CD14-positive monocyte (primary cell): ENCODE measurements at regions not wholly inside any gene's neighbourhood (a gene's known extent, or its start where the extent isn't known, plus 50 kb on each side); places are given as distances from the start of the nearest gene placed in this dataset.

Experiments used
- DNase-seq, 3 donors: peaks; one replicate each; pipeline ENCODE4 v3.0.0-alpha.2; 2011 to 2022
- H2AFZ ChIP-seq: 2 replicates; pipeline ENCODE4 v1.6.0; 2012; ENCODE audit warnings: mild to moderate bottlenecking, low read depth, low read length, inconsistent platforms; ENCODE audit not compliant: insufficient read depth, poor library complexity, severe bottlenecking
- H3K27ac ChIP-seq, 2 donors: 1 replicate in 1 of 2; 2 replicates in 1 of 2; pipeline ENCODE4 v1.5.1; 2012 to 2013; ENCODE audit warnings: low read length in 2 of 2, control low read depth in 1 of 2, inconsistent platforms in 1 of 2, low read depth in 1 of 2, mild to moderate bottlenecking in 1 of 2
- H3K27me3 ChIP-seq, 2 donors: one replicate each; pipeline versions ENCODE4 v1.6.0 to v1.6.1; 2011 to 2013; ENCODE audit warnings: low read length in 2 of 2; ENCODE audit not compliant: control insufficient read depth in 2 of 2, insufficient read depth in 2 of 2
- H3K36me3 ChIP-seq, 2 donors: replicated peaks in 1 of 2; 1 replicate in 1 of 2; 2 replicates in 1 of 2; pipeline versions ENCODE4 v1.5.1 to v1.6.1; 2012 to 2013; ENCODE audit warnings: low read length in 2 of 2, control low read depth in 1 of 2, inconsistent platforms in 1 of 2, mild to moderate bottlenecking in 1 of 2; ENCODE audit not compliant: insufficient read depth in 2 of 2, control insufficient read depth in 1 of 2
- H3K4me1 ChIP-seq, 2 donors: 1 replicate in 1 of 2; 2 replicates in 1 of 2; pipeline versions ENCODE4 v1.5.1 to v1.6.1; 2012 to 2013; ENCODE audit warnings: low read length in 2 of 2, control low read depth in 1 of 2, inconsistent platforms in 1 of 2, mild to moderate bottlenecking in 1 of 2, moderate library complexity in 1 of 2; ENCODE audit not compliant: insufficient read depth in 2 of 2, control insufficient read depth in 1 of 2
- H3K4me2 ChIP-seq: replicated peaks from 2 replicates; pipeline ENCODE3; 2012; ENCODE audit warnings: low read length, moderate library complexity, mild to moderate bottlenecking; ENCODE audit not compliant: poor library complexity, severe bottlenecking; ENCODE audit errors: extremely low read depth
- H3K4me3 ChIP-seq, 3 experiments: fragments of 200-600 bp in 1 of 3; sonication (generic) in 1 of 3; replicated peaks in 1 of 3; 1 replicate in 2 of 3; 2 replicates in 1 of 3; pipeline ENCODE4 v1.5.1; 2011 to 2013; ENCODE audit warnings: low read length in 3 of 3, mild to moderate bottlenecking in 3 of 3, control low read depth in 2 of 3, low read depth in 2 of 3, inconsistent platforms in 1 of 3, moderate library complexity in 1 of 3
- H3K79me2 ChIP-seq: 2 replicates; pipeline ENCODE4 v1.6.0; 2012; ENCODE audit warnings: mild to moderate bottlenecking, control low read depth, inconsistent platforms, low read length, moderate library complexity; ENCODE audit not compliant: insufficient read depth
- H3K9ac ChIP-seq: 2 replicates; pipeline ENCODE4 v1.6.0; 2017; ENCODE audit warnings: low read length, mild to moderate bottlenecking; ENCODE audit not compliant: insufficient read depth, poor library complexity, severe bottlenecking
- H3K9me3 ChIP-seq, 2 donors: replicated peaks in 1 of 2; 1 replicate in 1 of 2; 2 replicates in 1 of 2; pipeline versions ENCODE4 v1.5.1 to v1.6.1; 2012 to 2013; ENCODE audit warnings: low read length in 2 of 2, control low read depth in 1 of 2; ENCODE audit not compliant: control insufficient read depth in 1 of 2, insufficient read depth in 1 of 2
- H4K20me1 ChIP-seq: 2 replicates; pipeline ENCODE4 v1.6.0; 2012; ENCODE audit warnings: mild to moderate bottlenecking, low read length, control low read depth, moderate library complexity; ENCODE audit not compliant: insufficient read depth
- H3K27ac Mint-ChIP-seq, 7 donors: one replicate each; pipeline ENCODE4 v1.8.0; 2020; ENCODE audit warnings: mild to moderate bottlenecking in 7 of 7, mixed read lengths in 7 of 7, moderate library complexity in 6 of 7, inconsistent platforms in 2 of 7
- H3K27me3 Mint-ChIP-seq, 3 donors: one replicate each; pipeline ENCODE4 v1.8.0; 2021 to 2022; ENCODE audit warnings: low read depth in 3 of 3, mild to moderate bottlenecking in 3 of 3, mixed read lengths in 3 of 3, moderate library complexity in 3 of 3, inconsistent platforms in 1 of 3
- H3K36me3 Mint-ChIP-seq, 2 donors: one replicate each; pipeline ENCODE4 v1.8.0; 2020; ENCODE audit warnings: mixed read lengths in 2 of 2, inconsistent platforms in 1 of 2, mild to moderate bottlenecking in 1 of 2
- H3K4me1 Mint-ChIP-seq: one replicate; pipeline ENCODE4 v1.8.0; 2020; ENCODE audit warnings: mild to moderate bottlenecking, mixed read lengths
- H3K4me3 Mint-ChIP-seq, 2 donors: one replicate each; pipeline ENCODE4 v1.8.0; 2020; ENCODE audit warnings: mild to moderate bottlenecking in 2 of 2, mixed read lengths in 2 of 2, moderate library complexity in 1 of 2
- H3K9me3 Mint-ChIP-seq, 7 donors: one replicate each; pipeline ENCODE4 v1.8.0; 2020 to 2022; ENCODE audit warnings: mixed read lengths in 7 of 7, mild to moderate bottlenecking in 6 of 7, moderate library complexity in 6 of 7, inconsistent platforms in 2 of 7
- WGBS: methylation state at CpG from one replicate; pipeline ENCODE4 v1.1.5; 2013; ENCODE audit warnings: missing lambda C conversion rate; ENCODE audit not compliant: insufficient coverage; 5-methylcytosine and 5-hydroxymethylcytosine counted together
- intact Hi-C, 2 donors: fragments of 100-400 bp; cut with micrococcal nuclease; formaldehyde crosslinking; loops; one replicate each; pipeline versions ENCODE4 v1.15.0 to v1.15.1; 2023
- TF ChIP-seq, protein P1 (sequence below): fragments of 200-600 bp; IDR thresholded peaks from one replicate; pipeline ENCODE4 v1.8.0; 2022; ENCODE audit warnings: antibody characterized with exemption, mild to moderate bottlenecking

DNA sequence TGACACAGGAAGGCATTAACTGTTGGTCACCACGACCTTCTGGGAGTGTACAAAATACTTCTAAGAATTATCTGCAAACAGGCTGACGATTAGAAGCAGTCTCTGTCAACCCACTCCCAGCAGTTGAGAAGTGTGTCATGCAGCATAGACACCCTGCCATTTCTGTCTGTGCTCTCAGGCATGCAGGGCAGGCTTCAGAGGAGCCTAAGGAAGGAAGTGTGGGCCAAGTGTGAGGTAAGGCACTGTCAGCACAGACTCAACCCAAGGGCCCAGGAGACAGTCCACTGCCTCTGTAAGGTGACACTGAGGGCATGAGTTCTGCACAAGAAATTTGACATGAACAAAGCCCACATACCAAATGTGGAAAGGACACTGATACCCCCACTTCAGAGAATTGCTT lies 109.0 kb upstream of the VIPR2 start:
- H3K9me3 Mint-ChIP-seq = peaks cover 0 to 8% (median 2%) of the 10 kb centered on the region in 7 donors
- H2AFZ ChIP-seq = no peak overlapping the region
- no peak for DNase-seq
- H3K4me2 ChIP-seq = no peak overlapping the region
- no peaks in the 10 kb centered on the region for H3K27me3 ChIP-seq
- no peaks in the 10 kb centered on the region for H3K79me2 ChIP-seq
- H3K27ac ChIP-seq = no peak overlapping the region
- no peak overlapping the region for H3K4me3 ChIP-seq
- H3K36me3 ChIP-seq = no peaks in the 10 kb centered on the region
- no peaks in the 10 kb centered on the region for H3K9me3 ChIP-seq
- no peaks in the 10 kb centered on the region for H4K20me1 ChIP-seq
- no peak overlapping the region for H3K4me3 Mint-ChIP-seq
- peaks cover 0 to 3% (median 0%) of the 10 kb centered on the region in 3 donors for H3K27me3 Mint-ChIP-seq
- no peaks in the 10 kb centered on the region for H3K4me1 Mint-ChIP-seq
- TF ChIP-seq, protein P1, sequence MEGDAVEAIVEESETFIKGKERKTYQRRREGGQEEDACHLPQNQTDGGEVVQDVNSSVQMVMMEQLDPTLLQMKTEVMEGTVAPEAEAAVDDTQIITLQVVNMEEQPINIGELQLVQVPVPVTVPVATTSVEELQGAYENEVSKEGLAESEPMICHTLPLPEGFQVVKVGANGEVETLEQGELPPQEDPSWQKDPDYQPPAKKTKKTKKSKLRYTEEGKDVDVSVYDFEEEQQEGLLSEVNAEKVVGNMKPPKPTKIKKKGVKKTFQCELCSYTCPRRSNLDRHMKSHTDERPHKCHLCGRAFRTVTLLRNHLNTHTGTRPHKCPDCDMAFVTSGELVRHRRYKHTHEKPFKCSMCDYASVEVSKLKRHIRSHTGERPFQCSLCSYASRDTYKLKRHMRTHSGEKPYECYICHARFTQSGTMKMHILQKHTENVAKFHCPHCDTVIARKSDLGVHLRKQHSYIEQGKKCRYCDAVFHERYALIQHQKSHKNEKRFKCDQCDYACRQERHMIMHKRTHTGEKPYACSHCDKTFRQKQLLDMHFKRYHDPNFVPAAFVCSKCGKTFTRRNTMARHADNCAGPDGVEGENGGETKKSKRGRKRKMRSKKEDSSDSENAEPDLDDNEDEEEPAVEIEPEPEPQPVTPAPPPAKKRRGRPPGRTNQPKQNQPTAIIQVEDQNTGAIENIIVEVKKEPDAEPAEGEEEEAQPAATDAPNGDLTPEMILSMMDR = no peak
- no peaks in the 10 kb centered on the region for H3K36me3 Mint-ChIP-seq
- intact Hi-C loops = no loop called here
- no peak overlapping the region for H3K27ac Mint-ChIP-seq
- 100% methylated on average over 1 of the region's 2 CpGs for WGBS
- H3K9ac ChIP-seq = no peak overlapping the region
- no peaks in the 10 kb centered on the region for H3K4me1 ChIP-seq

DNA sequence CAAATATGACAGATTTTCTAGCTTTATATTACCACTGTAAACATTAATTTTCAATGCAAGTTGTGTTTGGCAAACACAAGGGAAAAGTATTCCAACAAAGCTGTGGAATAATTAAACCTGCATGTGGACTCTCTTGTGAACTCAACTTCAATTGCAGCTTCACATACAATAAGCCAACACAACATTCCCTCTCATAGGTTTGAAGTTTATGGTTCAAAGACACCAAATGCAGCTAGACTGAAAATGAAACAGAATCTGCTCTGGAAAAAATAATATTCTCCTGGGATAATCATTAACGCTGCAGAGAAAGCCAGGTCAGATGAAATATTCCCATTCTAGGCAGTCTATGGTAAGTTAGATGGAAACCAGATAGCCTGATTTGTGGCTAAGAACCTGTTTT lies 105.8 kb upstream of the VIPR2 start:
- Histone ChIP-seq H3K9ac (no peak overlapping the region), H3K4me1 (no peaks in the 10 kb centered on the region), H3K36me3 (no peaks in the 10 kb centered on the region), H4K20me1 (no peaks in the 10 kb centered on the region), H3K79me2 (no peaks in the 10 kb centered on the region), H3K9me3 (no peaks in the 10 kb centered on the region), H2AFZ (no peak overlapping the region), H3K27ac (no peak overlapping the region), H3K4me2 (no peak overlapping the region), H3K27me3 (no peaks in the 10 kb centered on the region), H3K4me3 (no peak overlapping the region)
- H3K36me3 Mint-ChIP-seq = no peaks in the 10 kb centered on the region
- no peak for DNase-seq
- no peak overlapping the region for H3K27ac Mint-ChIP-seq
- no peak overlapping the region for H3K4me3 Mint-ChIP-seq
- H3K27me3 Mint-ChIP-seq = peaks cover 0 to 5% (median 2%) of the 10 kb centered on the region in 3 donors
- intact Hi-C loops = no loop called here
- 78% methylated on average over 1 of the region's 1 CpG for WGBS
- peaks cover 0 to 5% (median 0%) of the 10 kb centered on the region in 7 donors for H3K9me3 Mint-ChIP-seq
- no peaks in the 10 kb centered on the region for H3K4me1 Mint-ChIP-seq
- TF ChIP-seq, protein P1 = no peak
